IMR-90 (cell line): ENCODE measurements at regions not wholly inside any gene's neighbourhood (a gene's known extent, or its start where the extent isn't known, plus 50 kb on each side); places are given as distances from the start of the nearest gene placed in this dataset.

Source experiments
- CTCF ChIP-seq: conservative IDR thresholded peaks from 2 replicates; pipeline ENCODE4 v1.5.1; 2012; ENCODE audit warnings: mild to moderate bottlenecking, low read depth, low read length, improper control_type of control experiment
- FOS ChIP-seq: fragments of 150-350 bp; IDR thresholded peaks from 2 replicates; pipeline ENCODE4 v1.6.1; 2016; ENCODE audit warnings: low read depth, low read length
- MAZ ChIP-seq: IDR thresholded peaks from 2 replicates; pipeline ENCODE4 v1.6.1; 2012; ENCODE audit warnings: low read depth, mild to moderate bottlenecking, low read length, improper control_type of control experiment, moderate library complexity, borderline replicate concordance
- POLR2A ChIP-seq: IDR thresholded peaks from 2 replicates; pipeline ENCODE4 v1.6.1; 2012; ENCODE audit warnings: mild to moderate bottlenecking, low read depth, low read length
- RAD21 ChIP-seq: IDR thresholded peaks from 2 replicates; pipeline ENCODE4 v1.6.1; 2012; ENCODE audit warnings: low read length, improper control_type of control experiment
- USF2 ChIP-seq: fragments of 150-350 bp; IDR thresholded peaks from 2 replicates; pipeline ENCODE4 v1.6.1; 2017; ENCODE audit warnings: mild to moderate bottlenecking, antibody characterized with exemption, low read length, low read depth

DNA sequence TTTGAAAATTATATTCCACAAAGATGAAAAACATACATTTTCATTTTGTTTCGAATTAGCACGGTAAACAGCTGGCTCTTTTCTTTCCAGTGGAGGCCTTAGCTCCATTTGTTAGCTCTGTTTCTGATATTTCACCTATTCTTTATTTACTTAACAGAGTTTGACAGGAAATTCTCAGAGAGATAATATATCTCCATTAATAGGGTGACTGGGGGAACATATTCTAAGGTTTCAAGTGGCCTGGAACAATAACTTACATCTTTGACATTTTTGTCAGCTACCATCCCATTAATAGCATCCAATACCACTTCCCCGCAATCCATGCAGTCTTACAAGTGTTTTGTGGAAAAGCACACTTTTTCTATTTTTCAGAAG, 577.6 kb upstream of the MDFIC2 start:
- no peak for TF ChIP-seq MAZ
- TF ChIP-seq POLR2A: no peak
- TF ChIP-seq RAD21: no peak
- TF ChIP-seq USF2: no peak
- no peak for TF ChIP-seq FOS
- no peak for TF ChIP-seq CTCF
